Spleen (tissue), 11 donors: ENCODE measurements at regions not wholly inside any gene's neighbourhood (a gene's known extent, or its start where the extent isn't known, plus 50 kb on each side); places are given as distances from the start of the nearest gene placed in this dataset.

ENCODE experiments used
- DNase-seq: peaks from one replicate; pipeline ENCODE4 v3.0.0-alpha.2; 2020
- H3K27ac ChIP-seq, 8 donors: fragments of 200-600 bp; sonication (generic) in 7 of 8; 1 replicate in 4 of 8; 2 replicates in 4 of 8; pipeline versions ENCODE4 v1.5.0 to v1.8.0; 2016 to 2021; ENCODE audit warnings: inconsistent platforms in 4 of 8, mild to moderate bottlenecking in 4 of 8, moderate library complexity in 1 of 8
- H3K27me3 ChIP-seq, 7 donors: fragments of 200-600 bp; sonication (generic) in 6 of 7; replicated peaks in 1 of 7; 1 replicate in 4 of 7; 2 replicates in 3 of 7; pipeline versions ENCODE4 v1.5.0 to v1.8.0; 2016 to 2021; ENCODE audit warnings: inconsistent platforms in 3 of 7, mild to moderate bottlenecking in 1 of 7
- H3K36me3 ChIP-seq, 6 donors: fragments of 200-600 bp; sonication (generic) in 5 of 6; 1 replicate in 4 of 6; 2 replicates in 2 of 6; pipeline versions ENCODE4 v1.5.0 to v1.8.0; 2016 to 2021; ENCODE audit warnings: inconsistent platforms in 2 of 6
- H3K4me1 ChIP-seq, 6 donors: fragments of 200-600 bp; sonication (generic) in 5 of 6; 1 replicate in 3 of 6; 2 replicates in 3 of 6; pipeline versions ENCODE4 v1.5.0 to v1.8.0; 2016 to 2021; ENCODE audit warnings: inconsistent platforms in 3 of 6
- H3K4me3 ChIP-seq, 8 donors: fragments of 200-600 bp; sonication (generic) in 7 of 8; 1 replicate in 4 of 8; 2 replicates in 4 of 8; pipeline versions ENCODE4 v1.5.0 to v1.8.0; 2016 to 2021; ENCODE audit warnings: inconsistent platforms in 4 of 8, mild to moderate bottlenecking in 4 of 8, moderate library complexity in 2 of 8
- H3K9me3 ChIP-seq, 8 donors: fragments of 200-600 bp; sonication (generic) in 7 of 8; 1 replicate in 4 of 8; 2 replicates in 4 of 8; pipeline versions ENCODE4 v1.5.0 to v1.8.0; 2016 to 2021; ENCODE audit warnings: inconsistent platforms in 4 of 8
- CTCF ChIP-seq, 11 experiments: fragments of 200-600 bp in 7 of 11; fragments of 450-650 bp in 4 of 11; sonication (generic) in 4 of 11; IDR thresholded peaks in 8 of 11; conservative IDR thresholded peaks in 3 of 11; 1 replicate in 7 of 11; 2 replicates in 4 of 11; pipeline versions ENCODE4 v1.4.0 to v1.8.0; 2016 to 2021; ENCODE audit warnings: antibody characterized with exemption in 11 of 11, inconsistent platforms in 4 of 11, mild to moderate bottlenecking in 1 of 11
- POLR2A ChIP-seq, 3 donors: fragments of 450-650 bp; IDR thresholded peaks; one replicate each; pipeline ENCODE4 v1.5.1; 2017; ENCODE audit warnings: antibody characterized with exemption in 3 of 3, mild to moderate bottlenecking in 1 of 3
- POLR2AphosphoS5 ChIP-seq, 3 donors: sonication (generic); formaldehyde crosslinking; IDR thresholded peaks; one replicate each; pipeline ENCODE4 v1.5.1; 2017; ENCODE audit warnings: antibody characterized with exemption in 3 of 3
- WGBS, 5 donors: extraction: QIAGEN DNeasy Blood & Tissue Kit in 3 of 5; methylation state at CpG; one replicate each; pipeline versions ENCODE4 v1.1.5 to v1.1.7; 2013 to 2018; 5-methylcytosine and 5-hydroxymethylcytosine counted together
- intact Hi-C: fragments of 100-400 bp; cut with DNase I; formaldehyde crosslinking; loops from one replicate; pipeline ENCODE4 v1.15.0; 2023; ENCODE audit warnings: low total_unique reads
- donor health status: healthy with polysubstance abuse.
- donor health status: DM: no; HTN: no; CAD: no; lungs with moderate emphysema.
- donor health status: DM: no; HTN: no; CAD: no.
- donor health status: Bipolar disorder and iron deficiency.
- donor health status: healthy.
- donor health status: DM: no; HTN: no; CAD: no.
- donor health status: DM: yes; HTN: yes; CAD: no.

GRCh38 chr17:72419866-72420774 lies 299.3 kb downstream of the SOX9 start:
- Histone ChIP-seq H3K9me3 (peaks cover 5 to 35% (median 26%) of the 10 kb centered on the region in 8 donors), H3K4me3 (no peak overlapping the region), H3K27me3 (peaks cover 0 to 12% (median 0%) of the 10 kb centered on the region in 7 donors), H3K4me1 (peaks cover 0 to 6% (median 0%) of the 10 kb centered on the region in 6 donors), H3K36me3 (no peaks in the 10 kb centered on the region), H3K27ac (no peak overlapping the region)
- intact Hi-C loops = no loop called here
- WGBS, 5 donors = 73 to 93% (median 78%) methylated on average over 7 to 11 of the region's 11 CpGs
- TF ChIP-seq CTCF (IDR thresholded peaks at IDR 0.05 in 8 of 11, conservative IDR thresholded peaks at IDR 0.05 in 3 of 11) (no peak), POLR2AphosphoS5 (IDR thresholded peaks at IDR 0.05) (no peak), POLR2A (IDR thresholded peaks at IDR 0.05) (no peak)
- no peak for DNase-seq

GRCh38 chr17:72420775-72421127 lies 299.9 kb downstream of the SOX9 start:
- DNase-seq = no peak
- Histone ChIP-seq H3K27ac (no peak overlapping the region), H3K4me1 (peaks cover 0 to 6% (median 0%) of the 10 kb centered on the region in 6 donors), H3K27me3 (peaks cover 0 to 8% (median 0%) of the 10 kb centered on the region in 7 donors), H3K36me3 (no peaks in the 10 kb centered on the region), H3K4me3 (no peak overlapping the region), H3K9me3 (peaks cover 5 to 30% (median 26%) of the 10 kb centered on the region in 8 donors)
- TF ChIP-seq POLR2A (IDR thresholded peaks at IDR 0.05) (no peak), POLR2AphosphoS5 (IDR thresholded peaks at IDR 0.05) (no peak), CTCF (IDR thresholded peaks at IDR 0.05 in 8 of 11, conservative IDR thresholded peaks at IDR 0.05 in 3 of 11) (no peak)
- WGBS, 5 donors = 72 to 92% (median 82%) methylated on average over 8 of the region's 8 CpGs
- intact Hi-C loops = no loop called here

GRCh38 chr17:72421128-72422092 lies 300.6 kb downstream of the SOX9 start:
- peaks cover 5 to 27% (median 24%) of the 10 kb centered on the region in 8 donors for H3K9me3 ChIP-seq
- no peaks in the 10 kb centered on the region for H3K36me3 ChIP-seq
- no peak overlapping the region for H3K4me3 ChIP-seq
- intact Hi-C loops = no loop called here
- DNase-seq = no peak
- no peak overlapping the region for H3K27ac ChIP-seq
- WGBS, 5 donors = 51 to 59% (median 53%) methylated on average over 11 of the region's 11 CpGs
- TF ChIP-seq CTCF (IDR thresholded peaks at IDR 0.05 in 8 of 11, conservative IDR thresholded peaks at IDR 0.05 in 3 of 11) (no peak), POLR2A (IDR thresholded peaks at IDR 0.05) (no peak), POLR2AphosphoS5 (IDR thresholded peaks at IDR 0.05) (no peak)
- H3K27me3 ChIP-seq = peaks cover 0 to 5% (median 0%) of the 10 kb centered on the region in 7 donors
- peaks cover 0 to 6% (median 0%) of the 10 kb centered on the region in 6 donors for H3K4me1 ChIP-seq
